ENCODE measurements at regions not wholly inside any gene's neighbourhood (a gene's known extent, or its start where the extent isn't known, plus 50 kb on each side); places are given as distances from the start of the nearest gene placed in this dataset.
"Not testable (repeated sequence)": the region's sequence is repeated elsewhere in the genome, so short reads cannot be mapped to it uniquely, and the experiment has no call there.

DNA sequence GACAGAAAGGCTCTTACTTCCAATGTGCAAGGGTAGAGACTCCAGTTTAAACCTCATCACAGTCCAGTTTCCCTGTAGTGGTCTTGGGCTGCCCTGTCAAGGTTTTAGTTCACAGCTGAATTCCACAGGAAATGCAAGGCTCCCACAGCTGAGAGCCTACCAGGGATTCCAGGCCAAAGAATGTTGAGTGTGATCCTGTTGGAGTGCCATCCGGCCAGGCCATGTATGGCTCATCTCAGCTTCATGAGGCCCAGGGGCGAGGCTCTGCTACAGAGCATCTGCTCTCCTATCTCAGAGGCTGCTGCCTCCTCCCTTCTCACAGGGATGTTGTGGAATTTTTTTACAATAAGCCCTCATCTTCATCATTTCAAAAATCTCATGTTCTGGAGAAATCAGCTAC, 239.8 kb upstream of the CCL2 start:
- Histone ChIP-seq H3K9me2 (replicated peaks; ENCODE audit: low read depth, low read length) (no peaks in the 10 kb centered on the region), H3K4me2 (ENCODE audit: low read depth, low read length, poor library complexity, severe bottlenecking) (no peak overlapping the region), H3K9ac (ENCODE audit: low read depth, low read length, poor library complexity, severe bottlenecking) (no peak overlapping the region), H3K4me3 (ENCODE audit: low read length, poor library complexity, severe bottlenecking) (no peak overlapping the region), H2AFZ (ENCODE audit: low read length) (no peak overlapping the region), H3K27me3 (ENCODE audit: insufficient read depth, low read length, poor library complexity, severe bottlenecking) (no peaks in the 10 kb centered on the region), H3F3A (ENCODE audit: low read depth) (no peaks in the 10 kb centered on the region), H3K36me3 (ENCODE audit: insufficient read depth, low read length) (no peaks in the 10 kb centered on the region), H3K79me2 (ENCODE audit: insufficient read depth, low read length) (no peaks in the 10 kb centered on the region), H4K20me1 (ENCODE audit: insufficient read depth, low read length, poor library complexity, severe bottlenecking) (no peaks in the 10 kb centered on the region), H3K9me3 (ENCODE audit: insufficient read depth, low read depth, low read length) (no peaks in the 10 kb centered on the region), H3K4me1 (ENCODE audit: insufficient read depth, low read length, poor library complexity, severe bottlenecking) (no peaks in the 10 kb centered on the region)
- TF ChIP-seq, protein P1, sequence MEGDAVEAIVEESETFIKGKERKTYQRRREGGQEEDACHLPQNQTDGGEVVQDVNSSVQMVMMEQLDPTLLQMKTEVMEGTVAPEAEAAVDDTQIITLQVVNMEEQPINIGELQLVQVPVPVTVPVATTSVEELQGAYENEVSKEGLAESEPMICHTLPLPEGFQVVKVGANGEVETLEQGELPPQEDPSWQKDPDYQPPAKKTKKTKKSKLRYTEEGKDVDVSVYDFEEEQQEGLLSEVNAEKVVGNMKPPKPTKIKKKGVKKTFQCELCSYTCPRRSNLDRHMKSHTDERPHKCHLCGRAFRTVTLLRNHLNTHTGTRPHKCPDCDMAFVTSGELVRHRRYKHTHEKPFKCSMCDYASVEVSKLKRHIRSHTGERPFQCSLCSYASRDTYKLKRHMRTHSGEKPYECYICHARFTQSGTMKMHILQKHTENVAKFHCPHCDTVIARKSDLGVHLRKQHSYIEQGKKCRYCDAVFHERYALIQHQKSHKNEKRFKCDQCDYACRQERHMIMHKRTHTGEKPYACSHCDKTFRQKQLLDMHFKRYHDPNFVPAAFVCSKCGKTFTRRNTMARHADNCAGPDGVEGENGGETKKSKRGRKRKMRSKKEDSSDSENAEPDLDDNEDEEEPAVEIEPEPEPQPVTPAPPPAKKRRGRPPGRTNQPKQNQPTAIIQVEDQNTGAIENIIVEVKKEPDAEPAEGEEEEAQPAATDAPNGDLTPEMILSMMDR (conservative IDR thresholded peaks at IDR 0.05; ENCODE audit: low read length) = no peak
- TF ChIP-seq EZH2phosphoT487 (IDR thresholded peaks at IDR 0.05; ENCODE audit: borderline replicate concordance) = no peak

DNA sequence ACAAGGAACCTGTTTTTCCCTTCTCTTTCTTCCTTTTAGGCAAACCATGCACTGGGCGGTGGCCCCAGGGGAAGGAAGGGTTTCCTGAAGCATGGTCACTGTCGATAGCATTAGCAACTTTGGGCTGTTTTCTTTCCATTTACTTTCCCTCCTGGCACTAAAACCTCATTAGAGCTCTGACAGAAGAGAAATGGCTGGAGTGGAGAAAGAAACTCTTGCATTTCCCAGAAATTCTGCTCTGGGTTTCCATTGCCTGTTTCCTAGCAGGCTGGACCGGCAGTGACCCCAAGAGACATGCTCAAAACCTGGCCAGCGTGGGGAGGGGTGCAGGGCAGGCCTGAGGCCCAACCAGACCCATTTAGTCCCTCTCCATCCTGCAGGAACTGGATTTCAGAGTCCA, 230.7 kb upstream of the CCL2 start:
- Histone ChIP-seq H3K36me3 (ENCODE audit: insufficient read depth, low read length) (no peaks in the 10 kb centered on the region), H2AFZ (ENCODE audit: low read length) (0 out of 2 replicates have a peak overlapping the region, but pooled peaks have one; percentile 42), H3K9me2 (replicated peaks; ENCODE audit: low read depth, low read length) (no peaks in the 10 kb centered on the region), H3K4me3 (ENCODE audit: low read length, poor library complexity, severe bottlenecking) (no peak overlapping the region), H3K4me2 (ENCODE audit: low read depth, low read length, poor library complexity, severe bottlenecking) (no peak overlapping the region), H3F3A (ENCODE audit: low read depth) (no peaks in the 10 kb centered on the region), H3K9me3 (ENCODE audit: insufficient read depth, low read depth, low read length) (no peaks in the 10 kb centered on the region), H3K27me3 (ENCODE audit: insufficient read depth, low read length, poor library complexity, severe bottlenecking) (no peaks in the 10 kb centered on the region), H3K4me1 (ENCODE audit: insufficient read depth, low read length, poor library complexity, severe bottlenecking) (peaks cover 4% of the 10 kb centered on the region), H3K79me2 (ENCODE audit: insufficient read depth, low read length) (no peaks in the 10 kb centered on the region), H3K9ac (ENCODE audit: low read depth, low read length, poor library complexity, severe bottlenecking) (no peak overlapping the region), H4K20me1 (ENCODE audit: insufficient read depth, low read length, poor library complexity, severe bottlenecking) (no peaks in the 10 kb centered on the region)
- TF ChIP-seq EZH2phosphoT487 (IDR thresholded peaks at IDR 0.05; ENCODE audit: borderline replicate concordance) = no peak
- TF ChIP-seq, protein P1 (conservative IDR thresholded peaks at IDR 0.05; ENCODE audit: low read length) = no peak

DNA sequence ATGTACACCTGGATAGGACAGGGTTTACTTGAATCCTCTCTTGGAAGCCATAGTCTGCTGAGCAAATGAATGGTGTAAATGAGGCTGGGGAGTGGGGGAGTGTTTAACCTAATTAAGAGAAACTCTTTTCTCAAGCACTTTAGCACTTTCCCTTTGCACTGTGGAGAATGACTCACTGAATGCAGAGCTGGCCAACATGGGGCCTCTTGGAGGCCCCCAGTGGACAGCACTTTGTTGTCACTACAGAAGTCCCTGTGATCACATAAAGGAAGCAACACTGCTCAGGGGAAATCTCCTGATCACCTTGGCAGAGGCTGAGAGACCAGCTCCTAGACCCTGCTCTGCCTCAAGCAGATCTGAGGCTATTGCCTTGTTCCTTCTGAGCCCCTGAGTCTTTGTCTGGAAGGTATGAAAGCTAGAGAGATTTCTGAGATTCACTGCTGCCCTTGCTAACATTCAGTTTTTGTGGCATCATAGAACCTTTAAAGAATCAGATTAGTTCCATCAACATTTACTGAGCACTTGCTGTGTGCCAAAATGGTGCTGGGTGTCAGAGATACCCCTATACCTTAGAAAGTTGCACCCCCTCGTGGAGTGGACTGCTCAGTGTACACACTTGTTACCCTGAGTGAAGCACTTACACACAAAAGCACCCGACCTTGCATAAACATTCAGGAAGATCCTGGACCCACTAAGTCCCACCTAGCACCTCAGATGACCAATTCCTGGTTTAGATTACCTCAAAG, 230.1 kb upstream of the CCL2 start:
- Histone ChIP-seq H3F3A (ENCODE audit: low read depth) (no peaks in the 10 kb centered on the region), H3K27me3 (ENCODE audit: insufficient read depth, low read length, poor library complexity, severe bottlenecking) (no peaks in the 10 kb centered on the region), H3K36me3 (ENCODE audit: insufficient read depth, low read length) (no peaks in the 10 kb centered on the region), H3K4me3 (ENCODE audit: low read length, poor library complexity, severe bottlenecking) (no peak overlapping the region), H3K4me1 (ENCODE audit: insufficient read depth, low read length, poor library complexity, severe bottlenecking) (peaks cover 4% of the 10 kb centered on the region), H3K4me2 (ENCODE audit: low read depth, low read length, poor library complexity, severe bottlenecking) (no peak overlapping the region), H4K20me1 (ENCODE audit: insufficient read depth, low read length, poor library complexity, severe bottlenecking) (no peaks in the 10 kb centered on the region), H3K9ac (ENCODE audit: low read depth, low read length, poor library complexity, severe bottlenecking) (no peak overlapping the region), H3K9me3 (ENCODE audit: insufficient read depth, low read depth, low read length) (no peaks in the 10 kb centered on the region), H3K9me2 (replicated peaks; ENCODE audit: low read depth, low read length) (no peaks in the 10 kb centered on the region), H3K79me2 (ENCODE audit: insufficient read depth, low read length) (no peaks in the 10 kb centered on the region), H2AFZ (ENCODE audit: low read length) (peak overlapping the region; percentile 42; the same call in 1 of the 2 replicates)
- TF ChIP-seq, protein P1 (conservative IDR thresholded peaks at IDR 0.05; ENCODE audit: low read length) = peak; percentile 52
- no peak for TF ChIP-seq EZH2phosphoT487 (IDR thresholded peaks at IDR 0.05; ENCODE audit: borderline replicate concordance)

DNA sequence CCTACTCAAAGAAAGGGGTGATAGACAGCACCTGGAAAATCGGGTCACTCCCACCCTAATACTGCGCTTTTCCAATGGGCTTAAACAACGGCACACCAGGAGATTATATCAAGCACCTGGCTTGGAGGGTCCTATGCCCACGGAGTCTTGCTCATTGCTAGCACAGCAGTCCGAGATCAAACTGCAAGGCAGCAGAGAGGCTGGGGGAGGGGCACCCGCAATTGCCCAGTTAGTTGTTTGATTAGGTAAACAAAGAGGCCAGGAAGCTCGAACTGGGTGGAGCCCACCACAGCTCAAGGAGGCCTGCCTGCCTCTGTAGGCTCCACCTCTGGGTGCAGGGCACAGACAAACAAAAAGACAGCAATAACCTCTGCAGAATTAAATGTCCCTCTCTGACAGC, 224.5 kb upstream of the CCL2 start:
- not testable (repeated sequence) for H2AFZ ChIP-seq (ENCODE audit: low read length); H3K9me2 ChIP-seq (replicated peaks; ENCODE audit: low read depth, low read length); H3K4me2 ChIP-seq (ENCODE audit: low read depth, low read length, poor library complexity, severe bottlenecking); H3K36me3 ChIP-seq (ENCODE audit: insufficient read depth, low read length); H3K79me2 ChIP-seq (ENCODE audit: insufficient read depth, low read length); H3F3A ChIP-seq (ENCODE audit: low read depth); H3K4me3 ChIP-seq (ENCODE audit: low read length, poor library complexity, severe bottlenecking); H3K27me3 ChIP-seq (ENCODE audit: insufficient read depth, low read length, poor library complexity, severe bottlenecking); H4K20me1 ChIP-seq (ENCODE audit: insufficient read depth, low read length, poor library complexity, severe bottlenecking); H3K9me3 ChIP-seq (ENCODE audit: insufficient read depth, low read depth, low read length); H3K4me1 ChIP-seq (ENCODE audit: insufficient read depth, low read length, poor library complexity, severe bottlenecking); H3K9ac ChIP-seq (ENCODE audit: low read depth, low read length, poor library complexity, severe bottlenecking)

DNA sequence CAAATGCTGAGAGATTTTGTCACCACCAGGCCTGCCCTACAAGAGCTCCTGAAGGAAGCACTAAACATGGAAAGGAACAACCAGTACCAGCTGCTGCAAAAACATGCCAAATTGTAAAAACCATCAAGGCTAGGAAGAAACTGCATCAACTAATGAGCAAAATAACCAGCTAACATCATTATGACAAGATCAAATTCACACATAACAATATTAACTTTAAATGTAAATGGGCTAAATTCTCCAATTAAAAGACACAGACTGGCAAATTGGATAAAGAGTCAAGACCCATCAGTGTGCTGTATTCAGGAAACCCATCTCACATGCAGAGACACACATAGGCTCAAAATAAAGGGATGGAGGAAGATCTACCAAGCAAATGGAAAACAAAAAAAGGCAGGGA, 222.8 kb upstream of the CCL2 start:
- H3K36me3 ChIP-seq (ENCODE audit: insufficient read depth, low read length); H3K27me3 ChIP-seq (ENCODE audit: insufficient read depth, low read length, poor library complexity, severe bottlenecking); H3F3A ChIP-seq (ENCODE audit: low read depth); H3K9me3 ChIP-seq (ENCODE audit: insufficient read depth, low read depth, low read length); H3K4me3 ChIP-seq (ENCODE audit: low read length, poor library complexity, severe bottlenecking); H3K79me2 ChIP-seq (ENCODE audit: insufficient read depth, low read length); H2AFZ ChIP-seq (ENCODE audit: low read length); H3K9ac ChIP-seq (ENCODE audit: low read depth, low read length, poor library complexity, severe bottlenecking); H3K4me1 ChIP-seq (ENCODE audit: insufficient read depth, low read length, poor library complexity, severe bottlenecking); H4K20me1 ChIP-seq (ENCODE audit: insufficient read depth, low read length, poor library complexity, severe bottlenecking); H3K4me2 ChIP-seq (ENCODE audit: low read depth, low read length, poor library complexity, severe bottlenecking); H3K9me2 ChIP-seq (replicated peaks; ENCODE audit: low read depth, low read length): not testable (repeated sequence)

Data from Loucy (cell line).